ENCODE measurements at regions not wholly inside any gene's neighbourhood (a gene's known extent, or its start where the extent isn't known, plus 50 kb on each side); places are given as distances from the start of the nearest gene placed in this dataset.

- in situ Hi-C loops (cut with MboI; ENCODE audit: low pct_unique_long_range_greater_than_20kb, low sequenced_read_pairs, unreplicated experiment): loop anchor here (25.0 kb wide), 2 partner anchors 287 to 387 kb away; partner anchors contain the start of gene CLDN11
- TF ChIP-seq CTCF (IDR thresholded peaks at IDR 0.05; ENCODE audit: extremely low read depth, insufficient read depth, missing control alignments): no peak
- no peak for DNase-seq (ENCODE audit: low spot score)
Measured at GRCh38 chr3:170699158-170700053, 113.5 kb upstream of the SLC7A14 start.

- TF ChIP-seq CTCF (IDR thresholded peaks at IDR 0.05; ENCODE audit: extremely low read depth, insufficient read depth, missing control alignments): no peak
- DNase-seq (ENCODE audit: low spot score): no peak
- in situ Hi-C loops (cut with MboI; ENCODE audit: low pct_unique_long_range_greater_than_20kb, low sequenced_read_pairs, unreplicated experiment): loop anchor here (25.0 kb wide), 2 partner anchors 286 to 386 kb away; partner anchors contain the start of gene CLDN11
Measured at GRCh38 chr3:170697908-170698307, 112.0 kb upstream of the SLC7A14 start.

- in situ Hi-C loops (cut with MboI; ENCODE audit: low pct_unique_long_range_greater_than_20kb, low sequenced_read_pairs, unreplicated experiment): loop anchor here (25.0 kb wide), 2 partner anchors 285 to 385 kb away; partner anchors contain the start of gene CLDN11
- no peak for TF ChIP-seq CTCF (IDR thresholded peaks at IDR 0.05; ENCODE audit: extremely low read depth, insufficient read depth, missing control alignments)
Measured at GRCh38 chr3:170697131-170697530, 111.3 kb upstream of the SLC7A14 start.

GRCh38 chr3:170695486-170696064 lies 109.7 kb upstream of the SLC7A14 start:
- in situ Hi-C loops (cut with MboI; ENCODE audit: low pct_unique_long_range_greater_than_20kb, low sequenced_read_pairs, unreplicated experiment): loop anchor here (25.0 kb wide), 2 partner anchors 283 to 383 kb away; partner anchors contain the start of gene CLDN11
- TF ChIP-seq CTCF (IDR thresholded peaks at IDR 0.05; ENCODE audit: extremely low read depth, insufficient read depth, missing control alignments): no peak
- DNase-seq (ENCODE audit: low spot score): no peak

More at GRCh38 chr3:170697131-170697530, 111.3 kb upstream of the SLC7A14 start:
- DNase-seq (ENCODE audit: low spot score): no peak

- TF ChIP-seq CTCF (IDR thresholded peaks at IDR 0.05; ENCODE audit: extremely low read depth, insufficient read depth, missing control alignments): no peak
- no peak for DNase-seq (ENCODE audit: low spot score)
- in situ Hi-C loops (cut with MboI; ENCODE audit: low pct_unique_long_range_greater_than_20kb, low sequenced_read_pairs, unreplicated experiment): loop anchor here (25.0 kb wide), 2 partner anchors 280 to 380 kb away; partner anchors contain the start of gene CLDN11
Measured at GRCh38 chr3:170692720-170693119, 106.8 kb upstream of the SLC7A14 start.

GRCh38 chr3:170690661-170690981 lies 104.7 kb upstream of the SLC7A14 start:
- no peak for DNase-seq (ENCODE audit: low spot score)
- TF ChIP-seq CTCF (IDR thresholded peaks at IDR 0.05; ENCODE audit: extremely low read depth, insufficient read depth, missing control alignments): peak; percentile 6
- in situ Hi-C loops (cut with MboI; ENCODE audit: low pct_unique_long_range_greater_than_20kb, low sequenced_read_pairs, unreplicated experiment): loop anchor here (25.0 kb wide), 2 partner anchors 278 to 378 kb away; partner anchors contain the start of gene CLDN11
